Body of pancreas (tissue), 4 donors: ENCODE measurements at regions not wholly inside any gene's neighbourhood (a gene's known extent, or its start where the extent isn't known, plus 50 kb on each side); places are given as distances from the start of the nearest gene placed in this dataset.

Experiments used
- ATAC-seq: fragments of 150-250 bp; one replicate; pipeline ENCODE4 v1.9.1; 2016
- DNase-seq, 4 donors: peaks; one replicate each; pipeline ENCODE4 v3.0.0-alpha.2; 2019
- H3K27ac ChIP-seq, 4 donors: fragments of 200-600 bp; sonication (generic); 1 replicate in 3 of 4; 2 replicates in 1 of 4; pipeline versions ENCODE4 v1.5.1 to v1.6.1; 2016 to 2019; ENCODE audit warnings: mild to moderate bottlenecking in 1 of 4, mixed read lengths in 1 of 4, moderate library complexity in 1 of 4
- H3K27me3 ChIP-seq, 2 donors: fragments of 200-600 bp; sonication (generic); one replicate each; pipeline ENCODE4 v1.6.0; 2016; ENCODE audit warnings: mild to moderate bottlenecking in 1 of 2
- H3K36me3 ChIP-seq, 2 donors: fragments of 200-600 bp; sonication (generic); replicated peaks in 1 of 2; 2 replicates each; pipeline ENCODE4 v1.5.1; 2016; ENCODE audit warnings: low read depth in 2 of 2; ENCODE audit not compliant: insufficient read depth in 1 of 2
- H3K4me1 ChIP-seq: fragments of 200-600 bp; sonication (generic); one replicate; pipeline ENCODE4 v1.6.0; 2016
- H3K4me3 ChIP-seq, 2 donors: fragments of 200-600 bp; sonication (generic); 1 replicate in 1 of 2; 2 replicates in 1 of 2; pipeline ENCODE4 v1.5.1; 2016 to 2019
- H3K9me3 ChIP-seq, 3 donors: fragments of 200-600 bp; sonication (generic); 1 replicate in 2 of 3; 2 replicates in 1 of 3; pipeline ENCODE4 v1.5.1; 2016
- CTCF ChIP-seq, 7 experiments: fragments of 450-650 bp in 4 of 7; fragments of 200-600 bp in 3 of 7; sonication (generic) in 3 of 7; IDR thresholded peaks; one replicate each; pipeline ENCODE4 v1.5.1; 2016 to 2019; ENCODE audit warnings: antibody characterized with exemption in 7 of 7
- POLR2A ChIP-seq, 3 donors: fragments of 450-650 bp; IDR thresholded peaks; one replicate each; pipeline ENCODE4 v1.6.1; 2016; ENCODE audit warnings: antibody characterized with exemption in 3 of 3, mild to moderate bottlenecking in 2 of 3
- WGBS, 2 donors: methylation state at CpG; one replicate each; pipeline ENCODE4 v1.1.5; 2017; 5-methylcytosine and 5-hydroxymethylcytosine counted together
- intact Hi-C: fragments of 100-400 bp; cut with DNase I; formaldehyde crosslinking; loops from one replicate; pipeline ENCODE4 v1.15.1; 2023

- Histone ChIP-seq H3K9me3 (no peaks in the 10 kb centered on the region), H3K4me1 (no peaks in the 10 kb centered on the region), H3K4me3 (no peak overlapping the region), H3K27ac (no peak overlapping the region), H3K27me3 (no peaks in the 10 kb centered on the region), H3K36me3 (no peaks in the 10 kb centered on the region)
- DNase-seq (no peak), ATAC-seq (no peak)
- intact Hi-C loops, result no loop called here
- no peak for TF ChIP-seq POLR2A (IDR thresholded peaks at IDR 0.05)
- WGBS, 2 donors, result 53 to 59% methylated on average over 4 of the region's 4 CpGs
Observed at GRCh38 chr17:34761646-34762045, 182.3 kb downstream of the TMEM132E start.

DNA sequence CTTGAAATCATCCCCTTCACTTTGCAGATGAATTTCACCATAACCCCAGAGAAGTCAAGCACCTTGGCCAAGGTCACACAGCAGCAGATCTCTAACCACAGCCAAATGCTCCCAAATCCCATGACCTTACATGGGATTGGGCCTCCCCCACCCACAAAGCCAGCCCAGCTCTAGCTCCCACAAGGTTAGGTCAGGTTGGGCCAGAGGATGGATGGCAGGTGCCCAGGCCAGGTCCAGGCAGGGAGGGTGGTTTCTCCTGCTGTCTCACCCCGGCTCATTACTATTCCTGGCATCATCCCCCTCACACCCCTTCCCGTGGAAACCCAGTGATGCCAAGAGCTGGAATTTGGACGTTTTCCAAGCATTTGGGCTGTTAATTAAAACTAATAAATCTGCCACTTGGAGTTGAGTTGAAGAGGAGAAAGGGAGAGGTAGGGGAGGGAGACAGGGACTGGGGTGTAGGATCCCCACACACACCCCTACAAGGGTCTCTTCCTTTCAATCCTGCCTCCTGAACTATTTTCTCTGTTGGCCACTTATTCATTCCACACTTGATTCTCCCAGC lies 181.6 kb downstream of the TMEM132E start:
- Histone ChIP-seq H3K4me1 (no peaks in the 10 kb centered on the region), H3K4me3 (no peak overlapping the region), H3K36me3 (no peaks in the 10 kb centered on the region), H3K27me3 (no peaks in the 10 kb centered on the region), H3K27ac (no peak overlapping the region), H3K9me3 (no peaks in the 10 kb centered on the region)
- 0 to 28% methylated on average over 1 to 3 of the region's 3 CpGs for WGBS, 2 donors
- no peak for TF ChIP-seq POLR2A (IDR thresholded peaks at IDR 0.05)
- TF ChIP-seq CTCF (IDR thresholded peaks at IDR 0.05), result no peak
- no peak for ATAC-seq
- DNase-seq, result no peak
- intact Hi-C loops, result no loop called here

- Histone ChIP-seq H3K4me1 (no peaks in the 10 kb centered on the region), H3K4me3 (no peak overlapping the region), H3K27ac (no peak overlapping the region), H3K9me3 (no peaks in the 10 kb centered on the region), H3K36me3 (no peaks in the 10 kb centered on the region), H3K27me3 (no peaks in the 10 kb centered on the region)
- DNase-seq, result no peak
- WGBS, 2 donors, result 40 to 52% methylated on average over 4 of the region's 4 CpGs
- TF ChIP-seq POLR2A (IDR thresholded peaks at IDR 0.05) (no peak), CTCF (IDR thresholded peaks at IDR 0.05) (no peak)
- ATAC-seq, result no peak
- intact Hi-C loops, result no loop called here
Observed at GRCh38 chr17:34758718-34759117, 179.3 kb downstream of the TMEM132E start.

DNA sequence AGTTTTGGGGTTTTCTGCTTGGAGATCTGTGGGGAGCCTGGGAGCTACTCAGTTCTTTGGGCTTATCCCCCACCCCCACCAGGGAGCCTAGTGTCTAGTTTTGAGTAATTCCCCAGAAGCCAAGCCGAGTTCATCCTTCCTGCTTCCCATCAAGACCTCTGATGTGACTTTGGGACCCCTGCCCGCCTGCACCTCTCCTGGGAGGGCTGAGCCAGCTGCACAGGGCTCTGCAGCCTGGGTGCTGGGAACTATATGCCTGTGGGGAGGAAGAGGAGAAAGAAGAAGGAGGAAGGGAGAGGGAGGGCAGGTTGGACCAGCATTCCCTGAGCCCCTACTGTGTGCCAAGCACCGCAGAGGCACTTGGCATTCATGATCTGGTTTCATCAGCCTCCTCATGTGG lies 178.9 kb downstream of the TMEM132E start:
- TF ChIP-seq CTCF (IDR thresholded peaks at IDR 0.05) (no peak), POLR2A (IDR thresholded peaks at IDR 0.05) (no peak)
- Histone ChIP-seq H3K4me3 (no peak overlapping the region), H3K9me3 (no peaks in the 10 kb centered on the region), H3K27ac (no peak overlapping the region), H3K36me3 (no peaks in the 10 kb centered on the region), H3K4me1 (no peaks in the 10 kb centered on the region), H3K27me3 (no peaks in the 10 kb centered on the region)
- intact Hi-C loops, result no loop called here
- ATAC-seq (no peak), DNase-seq (no peak)
- 35 to 41% methylated on average over 2 to 3 of the region's 3 CpGs for WGBS, 2 donors

DNA sequence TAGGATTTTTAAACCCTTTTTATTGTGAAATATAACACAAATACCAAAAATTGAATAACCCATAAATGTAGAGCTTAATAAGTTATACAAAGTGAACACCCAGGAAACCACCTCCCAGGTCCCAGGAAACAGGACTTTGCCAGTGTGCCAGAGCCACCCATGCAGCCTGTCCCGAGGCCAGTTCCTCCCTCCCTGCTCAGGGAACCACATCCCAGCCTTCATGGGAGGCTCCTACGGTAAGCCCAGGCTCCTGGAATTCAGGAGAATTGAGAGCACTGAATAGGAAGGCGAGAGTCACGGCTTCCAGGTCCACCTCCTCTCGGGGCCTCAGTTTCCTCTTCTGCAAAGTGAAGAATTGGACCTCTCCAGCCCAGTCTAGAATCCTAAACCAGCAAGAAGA lies 178.2 kb downstream of the TMEM132E start:
- no peaks in the 10 kb centered on the region for H3K4me1 ChIP-seq
- no peak for TF ChIP-seq CTCF (IDR thresholded peaks at IDR 0.05)
- no peak for TF ChIP-seq POLR2A (IDR thresholded peaks at IDR 0.05)
- H3K36me3 ChIP-seq, result no peaks in the 10 kb centered on the region
- ATAC-seq (no peak), DNase-seq (no peak)
- 68 to 74% methylated on average over 5 of the region's 5 CpGs for whole genome bisulfite sequencing, 2 donors
- no peak overlapping the region for H3K4me3 ChIP-seq
- intact Hi-C loops, result no loop called here
- H3K9me3 ChIP-seq, result no peaks in the 10 kb centered on the region
- H3K27me3 ChIP-seq, result no peaks in the 10 kb centered on the region
- H3K27ac ChIP-seq, result no peak overlapping the region
